H1 (cell line): ENCODE measurements at regions not wholly inside any gene's neighbourhood (a gene's known extent, or its start where the extent isn't known, plus 50 kb on each side); places are given as distances from the start of the nearest gene placed in this dataset.

Source experiments
- CTCF ChIA-PET: fragments of 300-600 bp; sonication (Branson Sonifier 250); formaldehyde crosslinking; loops from one replicate; lab custom pipeline; 2021; ENCODE audit not compliant: partially characterized antibody; lab: Charles Lee
- POLR2A ChIA-PET: fragments of 300-600 bp; sonication (Branson Sonifier 250); formaldehyde crosslinking; loops from one replicate; lab custom pipeline; 2021; ENCODE audit warnings: inconsistent platforms; ENCODE audit not compliant: partially characterized antibody; lab: Charles Lee
- DNase-seq, 2 experiments: peaks; one replicate each; pipeline versions ENCODE4 v3.0.0 to v3.0.0-alpha.2; 2010 to 2022; ENCODE audit warnings: low spot score in 2 of 2, low read depth in 1 of 2, mixed read lengths in 1 of 2
- FAIRE-seq: peaks from 2 replicates; lab custom pipeline; 2011; peaks lifted over from hg19 to GRCh38; lab: Jason Lieb, UNC
- H2AFZ ChIP-seq: 2 replicates; pipeline ENCODE4 v1.8.1; 2012; ENCODE audit warnings: low read length, inconsistent platforms
- H2AK5ac ChIP-seq: 2 replicates; pipeline ENCODE4 v1.6.1; 2013; ENCODE audit warnings: low read depth, low read length
- H2BK120ac ChIP-seq: replicated peaks from 2 replicates; pipeline ENCODE3; 2013; ENCODE audit warnings: low read depth, low read length, inconsistent platforms
- H2BK12ac ChIP-seq: 2 replicates; pipeline ENCODE4 v1.6.1; 2013; ENCODE audit warnings: low read depth, low read length
- H2BK15ac ChIP-seq: 2 replicates; pipeline ENCODE4 v1.6.1; 2013; ENCODE audit warnings: low read length
- H2BK20ac ChIP-seq: 2 replicates; pipeline ENCODE4 v1.6.1; 2013; ENCODE audit warnings: low read length
- H2BK5ac ChIP-seq: 2 replicates; pipeline ENCODE4 v1.6.1; 2013; ENCODE audit warnings: low read depth, low read length
- H3K14ac ChIP-seq: 2 replicates; pipeline ENCODE4 v1.6.1; 2013; ENCODE audit warnings: inconsistent platforms; ENCODE audit not compliant: insufficient read length
- H3K18ac ChIP-seq: 2 replicates; pipeline ENCODE4 v1.6.1; 2013; ENCODE audit warnings: low read length; ENCODE audit errors: extremely low read depth
- H3K23ac ChIP-seq: 2 replicates; pipeline ENCODE4 v1.6.1; 2013; ENCODE audit warnings: inconsistent platforms; ENCODE audit not compliant: insufficient read length
- H3K23me2 ChIP-seq: 2 replicates; pipeline ENCODE4 v1.6.1; 2013; ENCODE audit warnings: low read depth, low read length
- H3K27ac ChIP-seq: 2 replicates; pipeline ENCODE4 v1.6.1; 2011; ENCODE audit warnings: low read depth, low read length, inconsistent platforms
- H3K27me3 ChIP-seq, 4 experiments: replicated peaks in 1 of 4; 1 replicate in 1 of 4; 2 replicates in 3 of 4; pipeline versions ENCODE4 v1.6.1 to v1.8.1; 2011 to 2013; ENCODE audit warnings: low read length in 3 of 4, mild to moderate bottlenecking in 3 of 4, inconsistent platforms in 2 of 4, mixed read lengths in 2 of 4, moderate library complexity in 1 of 4; ENCODE audit not compliant: control insufficient read depth in 3 of 4, insufficient read depth in 3 of 4; ENCODE audit errors: extremely low read depth in 1 of 4
- H3K36me3 ChIP-seq, 4 experiments: 2 replicates each; pipeline versions ENCODE4 v1.6.1 to v1.8.1; 2011 to 2013; ENCODE audit warnings: mild to moderate bottlenecking in 4 of 4, low read length in 3 of 4, moderate library complexity in 2 of 4, control low read depth in 1 of 4, inconsistent platforms in 1 of 4; ENCODE audit not compliant: insufficient read depth in 4 of 4, control insufficient read depth in 2 of 4
- H3K4ac ChIP-seq: replicated peaks from 2 replicates; pipeline ENCODE3; 2013; ENCODE audit warnings: low read length, low read depth, mixed read lengths, inconsistent platforms; ENCODE audit not compliant: insufficient read length
- H3K4me1 ChIP-seq, 4 experiments: replicated peaks in 1 of 4; 1 replicate in 1 of 4; 2 replicates in 3 of 4; pipeline versions ENCODE4 v1.6.1 to v1.8.1; 2011 to 2013; ENCODE audit warnings: low read length in 3 of 4, inconsistent platforms in 2 of 4, mixed read lengths in 1 of 4; ENCODE audit not compliant: insufficient read depth in 4 of 4, control insufficient read depth in 3 of 4
- H3K4me2 ChIP-seq, 2 experiments: 2 replicates each; pipeline versions ENCODE4 v1.6.1 to v1.8.1; 2011 to 2013; ENCODE audit warnings: low read depth in 2 of 2, low read length in 2 of 2, control low read depth in 1 of 2, inconsistent platforms in 1 of 2, mild to moderate bottlenecking in 1 of 2; ENCODE audit not compliant: insufficient read depth in 1 of 2
- H3K4me3 ChIP-seq, 4 experiments: fragments of 200-600, 300-600 bp in 1 of 4; sonication (generic), shearing (Covaris generic), sonication (Bioruptor Twin) in 1 of 4; 2 replicates each; pipeline versions ENCODE4 v1.5.1 to v1.8.1; 2011 to 2016; ENCODE audit warnings: low read length in 4 of 4, low read depth in 3 of 4, control low read depth in 2 of 4, inconsistent platforms in 2 of 4, mild to moderate bottlenecking in 2 of 4, mixed read lengths in 1 of 4, moderate library complexity in 1 of 4; ENCODE audit not compliant: insufficient read depth in 2 of 4; ENCODE audit errors: extremely low read depth in 1 of 4
- H3K56ac ChIP-seq: replicated peaks from 2 replicates; pipeline ENCODE3; 2013; ENCODE audit warnings: low read depth, mild to moderate bottlenecking, mixed read lengths, low read length, inconsistent platforms; ENCODE audit not compliant: insufficient read length
- H3K79me1 ChIP-seq: 2 replicates; pipeline ENCODE4 v1.6.1; 2013; ENCODE audit warnings: low read depth, low read length, control low read depth
- H3K79me2 ChIP-seq, 2 experiments: 2 replicates each; pipeline versions ENCODE4 v1.6.1 to v1.8.1; 2012 to 2013; ENCODE audit warnings: low read length in 2 of 2, mild to moderate bottlenecking in 2 of 2, inconsistent platforms in 1 of 2; ENCODE audit not compliant: insufficient read depth in 2 of 2, control insufficient read depth in 1 of 2
- H3K9ac ChIP-seq, 4 experiments: replicated peaks in 1 of 4; 1 replicate in 1 of 4; 2 replicates in 3 of 4; pipeline versions ENCODE4 v1.6.1 to v1.8.1; 2011 to 2013; ENCODE audit warnings: low read depth in 3 of 4, low read length in 3 of 4, control low read depth in 2 of 4, mild to moderate bottlenecking in 2 of 4, moderate library complexity in 2 of 4, inconsistent platforms in 1 of 4; ENCODE audit errors: extremely low read depth in 1 of 4
- H3K9me3 ChIP-seq, 2 experiments: 2 replicates each; pipeline versions ENCODE4 v1.6.1 to v1.8.1; 2012 to 2013; ENCODE audit warnings: mild to moderate bottlenecking in 2 of 2, moderate library complexity in 2 of 2, control low read depth in 1 of 2, inconsistent platforms in 1 of 2, low read depth in 1 of 2, low read length in 1 of 2, mixed read lengths in 1 of 2; ENCODE audit not compliant: insufficient read depth in 2 of 2
- H4K20me1 ChIP-seq, 2 experiments: replicated peaks in 1 of 2; 2 replicates each; pipeline versions ENCODE3 to v1.8.1; 2011 to 2013; ENCODE audit warnings: inconsistent platforms in 2 of 2, low read length in 2 of 2, mild to moderate bottlenecking in 1 of 2; ENCODE audit not compliant: insufficient read depth in 2 of 2, control insufficient read depth in 1 of 2
- H4K5ac ChIP-seq: 2 replicates; pipeline ENCODE4 v1.6.1; 2013; ENCODE audit warnings: low read length, low read depth, mixed read lengths, inconsistent platforms; ENCODE audit not compliant: insufficient read length
- H4K8ac ChIP-seq: 2 replicates; pipeline ENCODE4 v1.8.0; 2013; ENCODE audit warnings: mild to moderate bottlenecking, moderate library complexity, low read length, inconsistent platforms; ENCODE audit not compliant: insufficient read depth; ENCODE audit errors: extremely low read depth
- H4K91ac ChIP-seq: replicated peaks from 2 replicates; pipeline ENCODE3; 2013; ENCODE audit warnings: low read length, mixed read lengths, inconsistent platforms; ENCODE audit not compliant: insufficient read length
- BACH1 ChIP-seq: IDR thresholded peaks from 2 replicates; pipeline ENCODE4 v1.6.1; 2012; ENCODE audit warnings: low read length, improper control_type of control experiment
- CBX8 ChIP-seq: fragments of 300-800, 300-1000 bp; sonication (generic); IDR thresholded peaks from 2 replicates; pipeline ENCODE4 v1.7.1; 2016; ENCODE audit warnings: low read depth, low read length, borderline replicate concordance
- CHD1 ChIP-seq: IDR thresholded peaks from 2 replicates; pipeline ENCODE4 v1.6.1; 2012; ENCODE audit warnings: low read depth, low read length, improper control_type of control experiment
- EGR1 ChIP-seq: IDR thresholded peaks from 2 replicates; pipeline ENCODE4 v1.6.1; 2011; ENCODE audit warnings: low read depth, low read length, borderline replicate concordance
- GTF2F1 ChIP-seq: IDR thresholded peaks from 2 replicates; pipeline ENCODE4 v1.6.1; 2012; ENCODE audit warnings: low read depth, low read length, improper control_type of control experiment, borderline replicate concordance
- MAFK ChIP-seq: IDR thresholded peaks from 2 replicates; pipeline ENCODE4 v1.6.1; 2012; ENCODE audit warnings: low read depth, mild to moderate bottlenecking, improper control_type of control experiment, low read length
- POLR2AphosphoS5 ChIP-seq: IDR thresholded peaks from 2 replicates; pipeline ENCODE4 v1.6.1; 2011; ENCODE audit warnings: low read depth, low read length
- SIRT6 ChIP-seq: IDR thresholded peaks from one replicate; pipeline ENCODE4 v1.7.1; 2012; ENCODE audit warnings: low read length, inconsistent platforms
- TBP ChIP-seq: IDR thresholded peaks from 2 replicates; pipeline ENCODE4 v1.6.1; 2011; ENCODE audit warnings: low read depth, low read length, improper control_type of control experiment
- WGBS, 2 experiments: shearing (Covaris generic) in 1 of 2; methylation state at CpG; one replicate each; pipeline versions ENCODE4 v1.1.6 to v1.1.7; 2013 to 2015; ENCODE audit warnings: low lambda C conversion rate in 2 of 2, mixed read lengths in 2 of 2, inconsistent platforms in 1 of 2, low coverage in 1 of 2, missing lambda C conversion rate in 1 of 2; ENCODE audit not compliant: insufficient replicate concordance in 2 of 2, insufficient coverage in 1 of 2, insufficient read length in 1 of 2; ENCODE audit errors: extremely low coverage in 1 of 2, missing lambda C conversion rate in 1 of 2; 5-methylcytosine and 5-hydroxymethylcytosine counted together
- TF ChIP-seq, protein P1 (sequence below): IDR thresholded peaks from 2 replicates; pipeline ENCODE4 v1.6.1; 2011; ENCODE audit warnings: low read depth, mild to moderate bottlenecking, low read length; ENCODE audit not compliant: insufficient read depth

DNA sequence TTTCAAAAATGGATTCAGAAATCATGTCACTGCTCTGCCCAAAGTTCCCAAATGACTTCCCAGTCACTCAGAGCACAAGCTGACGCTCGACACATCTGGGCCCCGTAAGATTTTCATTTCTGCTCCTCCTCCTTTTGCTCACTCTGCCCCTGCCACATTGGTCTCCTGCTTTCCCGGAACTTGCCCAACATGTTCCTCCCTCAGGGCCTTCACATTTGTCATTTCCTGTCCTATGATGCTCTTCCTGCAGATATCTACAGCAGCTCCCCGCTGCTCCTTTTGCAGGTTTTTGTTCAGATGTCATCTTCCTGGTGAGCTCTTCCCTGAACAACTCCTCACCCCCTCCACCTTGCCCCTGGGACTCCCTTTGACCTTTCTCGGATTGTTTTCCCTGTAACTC lies 58.5 kb upstream of the IVNS1ABP start:
- Histone ChIP-seq H3K23ac (no peak overlapping the region), H2BK5ac (no peak overlapping the region), H2BK120ac (no peak overlapping the region), H3K9me3 (no peaks in the 10 kb centered on the region), H3K56ac (no peak overlapping the region), H3K23me2 (0 out of 2 replicates have a peak, but pooled peaks cover 2% of the 10 kb centered on the region), H4K20me1 (no peaks in the 10 kb centered on the region), H2AFZ (no peak overlapping the region), H3K36me3 (no peaks in the 10 kb centered on the region), H3K27ac (no peak overlapping the region), H2BK15ac (no peak overlapping the region), H2AK5ac (no peak overlapping the region), H4K8ac (no peak overlapping the region), H3K27me3 (0 out of 7 replicates have a peak, but pooled peaks cover 0 to 2% (median under 1%) of the 10 kb centered on the region in 4 experiments), H3K79me2 (no peaks in the 10 kb centered on the region), H3K79me1 (no peaks in the 10 kb centered on the region), H3K4me1 (peaks cover 0 to 3% (median 0%) of the 10 kb centered on the region in 4 experiments; a peak in 1 of 7 replicates), H4K91ac (no peak overlapping the region), H3K18ac (no peak overlapping the region), H4K5ac (no peak overlapping the region), H2BK12ac (no peak overlapping the region), H3K4me3 (no peak overlapping the region), H3K14ac (no peak overlapping the region), H3K9ac (no peak overlapping the region), H3K4me2 (no peak overlapping the region), H3K4ac (no peak overlapping the region), H2BK20ac (no peak overlapping the region)
- 94% methylated on average over 6 of the region's 6 CpGs; no CpG with 5 or more reads in 1 of the 2 experiments for WGBS, 2 experiments
- TF ChIP-seq BACH1 (no peak), POLR2AphosphoS5 (no peak), GTF2F1 (no peak), CBX8 (no peak), SIRT6 (no peak), TBP (no peak), EGR1 (no peak), CHD1 (no peak), MAFK (no peak)
- TF ChIP-seq, protein P1, sequence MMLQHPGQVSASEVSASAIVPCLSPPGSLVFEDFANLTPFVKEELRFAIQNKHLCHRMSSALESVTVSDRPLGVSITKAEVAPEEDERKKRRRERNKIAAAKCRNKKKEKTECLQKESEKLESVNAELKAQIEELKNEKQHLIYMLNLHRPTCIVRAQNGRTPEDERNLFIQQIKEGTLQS: no peak
- FAIRE-seq: no peak
- DNase-seq: no peak
- CTCF ChIA-PET: interaction anchor here (1.5 kb wide), 2 partner anchors 77 to 220 kb away, joined by 3 to 4 read pairs; no protein-coding TSS in a partner anchor
- POLR2A ChIA-PET: no interaction called here
